DOHH2 (cell line): ENCODE measurements at regions not wholly inside any gene's neighbourhood (a gene's known extent, or its start where the extent isn't known, plus 50 kb on each side); places are given as distances from the start of the nearest gene placed in this dataset.

Experiments used
- H3F3A ChIP-seq: fragments of 200-600 bp; sonication (generic), shearing (Covaris generic); 2 replicates; pipeline ENCODE4 v1.6.0; 2016; ENCODE audit warnings: antibody characterized with exemption, mild to moderate bottlenecking; ENCODE audit not compliant: control insufficient read depth, insufficient read depth
- H3K27ac ChIP-seq: fragments of 200-600 bp; sonication (generic); 2 replicates; pipeline ENCODE4 v1.5.1; 2014; ENCODE audit warnings: low read depth, mild to moderate bottlenecking, low read length, moderate library complexity
- H3K27me3 ChIP-seq: fragments of 200-600 bp; sonication (generic); 2 replicates; pipeline ENCODE4 v1.6.1; 2014; ENCODE audit warnings: mild to moderate bottlenecking, low read length, mixed read lengths; ENCODE audit not compliant: control insufficient read depth
- H3K36me3 ChIP-seq: fragments of 200-600 bp; sonication (generic); 2 replicates; pipeline ENCODE4 v1.6.1; 2014; ENCODE audit warnings: mild to moderate bottlenecking, low read length, moderate library complexity, mixed read lengths; ENCODE audit not compliant: control insufficient read depth
- H3K4me1 ChIP-seq: fragments of 200-600 bp; sonication (generic); 2 replicates; pipeline ENCODE4 v1.6.1; 2014; ENCODE audit warnings: mild to moderate bottlenecking, low read length, mixed read lengths; ENCODE audit not compliant: control insufficient read depth
- H3K4me2 ChIP-seq: fragments of 200-600 bp; sonication (generic); 2 replicates; pipeline ENCODE4 v1.6.0; 2014; ENCODE audit warnings: mild to moderate bottlenecking, low read length, moderate library complexity
- H3K4me3 ChIP-seq: fragments of 200-600 bp; sonication (generic); 2 replicates; pipeline ENCODE4 v1.5.1; 2014; ENCODE audit warnings: mild to moderate bottlenecking, low read length, mixed read lengths
- H3K79me2 ChIP-seq: fragments of 200-600 bp; sonication (generic); 2 replicates; pipeline ENCODE4 v1.6.1; 2014; ENCODE audit warnings: mild to moderate bottlenecking, low read length, mixed read lengths; ENCODE audit not compliant: control insufficient read depth
- H3K9me2 ChIP-seq: fragments of 200-600 bp; sonication (generic); replicated peaks from 2 replicates; pipeline ENCODE4 v1.6.1; 2014; ENCODE audit warnings: mild to moderate bottlenecking, low read length, mixed read lengths; ENCODE audit not compliant: control insufficient read depth
- H3K9me3 ChIP-seq: fragments of 200-600 bp; sonication (generic); 2 replicates; pipeline ENCODE4 v1.6.1; 2014; ENCODE audit warnings: antibody characterized with exemption, low read length, mixed read lengths; ENCODE audit not compliant: control insufficient read depth, insufficient read depth
- H4K20me1 ChIP-seq: fragments of 200-600 bp; sonication (generic); 2 replicates; pipeline ENCODE4 v1.6.0; 2014; ENCODE audit warnings: low read depth, mild to moderate bottlenecking, antibody characterized with exemption, low read length, moderate library complexity; ENCODE audit not compliant: control insufficient read depth, insufficient read depth
- CTCF ChIP-seq: fragments of 200-600 bp; sonication (generic); IDR thresholded peaks from one replicate; pipeline ENCODE4 v1.5.1; 2014; ENCODE audit warnings: antibody characterized with exemption, mild to moderate bottlenecking, low read depth, low read length; ENCODE audit not compliant: poor library complexity, severe bottlenecking
- EZH2phosphoT487 ChIP-seq: fragments of 200-600 bp; sonication (generic); IDR thresholded peaks from 2 replicates; pipeline ENCODE4 v1.6.1; 2017; ENCODE audit warnings: borderline replicate concordance, mild to moderate bottlenecking, antibody characterized with exemption, low read length, moderate library complexity, mixed read lengths

- H4K20me1 ChIP-seq, result no peaks in the 10 kb centered on the region
- TF ChIP-seq CTCF (no peak), EZH2phosphoT487 (no peak)
- H3K4me2 ChIP-seq, result no peak overlapping the region
- H3K4me1 ChIP-seq, result no peaks in the 10 kb centered on the region
- no peaks in the 10 kb centered on the region for H3K9me2 ChIP-seq
- no peak overlapping the region for H3K4me3 ChIP-seq
- no peak overlapping the region for H3K27ac ChIP-seq
- no peaks in the 10 kb centered on the region for H3K9me3 ChIP-seq
- H3F3A ChIP-seq, result no peaks in the 10 kb centered on the region
- H3K36me3 ChIP-seq, result no peaks in the 10 kb centered on the region
- no peaks in the 10 kb centered on the region; the same call in 1 of the 2 replicates for H3K27me3 ChIP-seq
- H3K79me2 ChIP-seq, result no peaks in the 10 kb centered on the region
Observed at GRCh38 chr12:42757624-42758119, 168.1 kb upstream of the PRICKLE1 start.

DNA sequence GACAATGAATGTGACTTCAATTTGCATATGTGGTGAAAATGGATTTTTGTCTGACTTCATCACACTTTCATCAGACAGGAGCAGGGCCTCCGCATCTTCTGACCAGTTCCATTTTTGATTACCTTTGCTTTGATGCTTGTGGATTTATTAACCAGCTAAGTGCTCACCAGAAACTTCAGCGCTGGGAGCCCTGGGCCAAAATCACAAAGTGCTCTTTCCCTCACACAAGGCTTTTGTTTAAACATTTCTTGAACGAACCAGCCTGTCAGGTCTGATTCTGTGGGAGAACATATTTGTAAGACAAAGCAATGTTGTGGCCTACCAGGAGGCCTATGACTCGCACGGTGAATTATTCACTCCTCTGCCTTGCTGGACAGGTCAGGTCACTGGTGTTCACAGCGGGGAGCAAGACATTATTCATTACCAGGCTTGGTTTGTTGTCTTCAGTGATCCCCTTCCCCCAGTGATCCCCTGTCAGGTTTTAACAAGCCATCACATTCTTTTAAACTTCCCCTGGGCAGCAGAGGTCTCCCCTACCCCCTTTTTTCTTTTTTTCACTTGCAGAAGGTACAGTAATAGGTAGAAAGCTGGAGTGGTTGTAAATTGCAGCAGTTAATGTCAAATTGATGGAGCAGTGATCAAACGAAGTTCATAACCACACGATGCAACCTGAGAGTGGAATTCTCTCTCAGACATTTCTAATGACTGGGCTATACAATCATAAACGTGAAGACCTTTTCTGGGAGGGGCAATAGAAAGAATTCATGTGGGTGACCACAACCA lies 167.5 kb upstream of the PRICKLE1 start:
- H3F3A ChIP-seq, result no peaks in the 10 kb centered on the region
- H3K79me2 ChIP-seq, result no peaks in the 10 kb centered on the region
- H3K4me2 ChIP-seq, result no peak overlapping the region
- H3K36me3 ChIP-seq, result no peaks in the 10 kb centered on the region
- H3K4me3 ChIP-seq, result no peak overlapping the region
- H3K4me1 ChIP-seq, result no peaks in the 10 kb centered on the region
- H4K20me1 ChIP-seq, result no peaks in the 10 kb centered on the region
- no peaks in the 10 kb centered on the region for H3K9me3 ChIP-seq
- H3K9me2 ChIP-seq, result no peaks in the 10 kb centered on the region
- TF ChIP-seq EZH2phosphoT487, result no peak
- no peak for TF ChIP-seq CTCF
- H3K27me3 ChIP-seq, result no peaks in the 10 kb centered on the region; the same call in 1 of the 2 replicates
- no peak overlapping the region for H3K27ac ChIP-seq

DNA sequence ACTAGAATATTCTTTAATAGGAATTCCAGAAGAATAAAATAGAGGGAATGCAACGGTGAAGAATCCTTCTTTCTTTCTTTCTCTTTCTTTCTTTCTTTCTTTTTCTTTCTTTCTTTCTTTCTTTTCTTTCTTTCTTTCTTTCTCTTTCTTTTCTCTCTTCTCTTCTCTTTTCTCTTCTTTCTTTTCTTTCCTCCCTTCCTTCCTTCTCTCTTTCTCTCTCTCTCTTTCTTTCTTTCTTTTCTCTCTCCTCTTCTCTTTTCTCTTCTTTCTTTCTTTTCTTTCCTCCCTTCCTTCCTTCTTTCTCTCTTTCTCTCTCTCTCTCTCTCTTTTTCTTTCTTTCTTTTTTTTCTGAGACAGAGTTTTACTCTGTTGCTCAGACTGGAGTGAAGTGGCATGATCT lies 160.8 kb upstream of the PRICKLE1 start:
- no peaks in the 10 kb centered on the region for H3F3A ChIP-seq
- H3K4me1 ChIP-seq, result no peaks in the 10 kb centered on the region
- H3K27ac ChIP-seq, result no peak overlapping the region
- no peaks in the 10 kb centered on the region for H3K27me3 ChIP-seq
- H4K20me1 ChIP-seq, result no peaks in the 10 kb centered on the region
- H3K79me2 ChIP-seq, result no peaks in the 10 kb centered on the region
- TF ChIP-seq CTCF (no peak), EZH2phosphoT487 (no peak)
- H3K9me3 ChIP-seq, result peaks cover 10% of the 10 kb centered on the region
- no peak overlapping the region for H3K4me2 ChIP-seq
- H3K9me2 ChIP-seq, result no peaks in the 10 kb centered on the region
- H3K36me3 ChIP-seq, result no peaks in the 10 kb centered on the region
- H3K4me3 ChIP-seq, result no peak overlapping the region
